H9 (cell line): ENCODE measurements at regions not wholly inside any gene's neighbourhood (a gene's known extent, or its start where the extent isn't known, plus 50 kb on each side); places are given as distances from the start of the nearest gene placed in this dataset.

Source experiments
- DNase-seq: peaks from one replicate; pipeline ENCODE4 v3.0.0-alpha.2; 2017
- H2AFZ ChIP-seq: one replicate; pipeline ENCODE4 v1.6.1; 2013; ENCODE audit warnings: mild to moderate bottlenecking, low read length, control low read depth, moderate library complexity
- H2AK5ac ChIP-seq: 2 replicates; pipeline ENCODE4 v1.6.1; 2013; ENCODE audit warnings: low read length, control low read depth, mixed read lengths; ENCODE audit not compliant: insufficient read length
- H2BK120ac ChIP-seq: one replicate; pipeline ENCODE4 v1.6.1; 2013; ENCODE audit warnings: low read depth, mild to moderate bottlenecking, low read length, control low read depth, inconsistent platforms; ENCODE audit not compliant: poor library complexity, severe bottlenecking
- H2BK12ac ChIP-seq: 2 replicates; pipeline ENCODE4 v1.6.1; 2013; ENCODE audit warnings: low read length, control low read depth, mixed read lengths, low read depth; ENCODE audit not compliant: insufficient read length
- H2BK15ac ChIP-seq: 2 replicates; pipeline ENCODE4 v1.6.1; 2013; ENCODE audit warnings: low read depth, low read length, control low read depth
- H2BK20ac ChIP-seq: one replicate; pipeline ENCODE4 v1.6.1; 2013; ENCODE audit warnings: low read depth, mild to moderate bottlenecking, low read length, control low read depth, inconsistent platforms; ENCODE audit not compliant: poor library complexity, severe bottlenecking
- H2BK5ac ChIP-seq: 2 replicates; pipeline ENCODE4 v1.6.1; 2013; ENCODE audit warnings: low read length, control low read depth, mixed read lengths; ENCODE audit not compliant: insufficient read length
- H3K14ac ChIP-seq: 2 replicates; pipeline ENCODE4 v1.6.1; 2013; ENCODE audit warnings: low read length, control low read depth; ENCODE audit not compliant: insufficient read depth
- H3K18ac ChIP-seq: 2 replicates; pipeline ENCODE4 v1.6.1; 2013; ENCODE audit warnings: low read depth, mild to moderate bottlenecking, mixed read lengths, low read length, control low read depth; ENCODE audit not compliant: insufficient read length
- H3K23ac ChIP-seq: 2 replicates; pipeline ENCODE4 v1.6.1; 2013; ENCODE audit warnings: low read length, control low read depth, mixed read lengths, low read depth; ENCODE audit not compliant: insufficient read length
- H3K23me2 ChIP-seq: 2 replicates; pipeline ENCODE4 v1.6.1; 2013; ENCODE audit warnings: low read depth, mild to moderate bottlenecking, mixed read lengths, low read length, control low read depth; ENCODE audit not compliant: insufficient read length, poor library complexity, severe bottlenecking
- H3K27ac ChIP-seq: 2 replicates; pipeline ENCODE4 v1.5.1; 2013; ENCODE audit warnings: low read length, control low read depth, mixed read lengths, low read depth; ENCODE audit not compliant: insufficient read length
- H3K27me3 ChIP-seq: 2 replicates; pipeline ENCODE4 v1.6.1; 2013; ENCODE audit warnings: low read length, control low read depth, inconsistent platforms; ENCODE audit not compliant: insufficient read depth
- H3K4ac ChIP-seq: 2 replicates; pipeline ENCODE4 v1.6.1; 2013; ENCODE audit warnings: low read depth, mild to moderate bottlenecking, control low read depth, inconsistent platforms, low read length, moderate library complexity
- H3K4me1 ChIP-seq: 2 replicates; pipeline ENCODE4 v1.6.1; 2013; ENCODE audit warnings: low read length, control low read depth, inconsistent platforms; ENCODE audit not compliant: insufficient read depth
- H3K4me2 ChIP-seq: 2 replicates; pipeline ENCODE4 v1.6.1; 2013; ENCODE audit warnings: low read length, control low read depth, mixed read lengths; ENCODE audit not compliant: insufficient read length, insufficient read depth
- H3K56ac ChIP-seq: 2 replicates; pipeline ENCODE4 v1.6.1; 2013; ENCODE audit warnings: low read depth, mild to moderate bottlenecking, mixed read lengths, low read length, control low read depth; ENCODE audit not compliant: insufficient read length
- H3K79me1 ChIP-seq: 2 replicates; pipeline ENCODE4 v1.6.1; 2013; ENCODE audit warnings: low read depth, mild to moderate bottlenecking, moderate library complexity, low read length, control low read depth, inconsistent platforms; ENCODE audit not compliant: insufficient read depth, poor library complexity, severe bottlenecking
- H3K79me2 ChIP-seq: 2 replicates; pipeline ENCODE4 v1.6.1; 2013; ENCODE audit warnings: low read length, control low read depth, inconsistent platforms; ENCODE audit not compliant: insufficient read depth
- H3K9ac ChIP-seq: 2 replicates; pipeline ENCODE4 v1.6.1; 2013; ENCODE audit warnings: low read length, control low read depth, mixed read lengths; ENCODE audit not compliant: insufficient read length; ENCODE audit errors: extremely low read depth
- H3K9me3 ChIP-seq: one replicate; pipeline ENCODE4 v1.6.1; 2013; ENCODE audit warnings: low read depth, low read length, inconsistent platforms; ENCODE audit not compliant: control insufficient read depth
- H3T11ph ChIP-seq: one replicate; pipeline ENCODE4 v1.6.1; 2013; ENCODE audit warnings: mild to moderate bottlenecking, low read length, control low read depth, inconsistent platforms
- H4K20me1 ChIP-seq: one replicate; pipeline ENCODE4 v1.6.1; 2013; ENCODE audit not compliant: control insufficient read depth, insufficient read length, insufficient read depth
- H4K5ac ChIP-seq: 2 replicates; pipeline ENCODE4 v1.6.1; 2013; ENCODE audit warnings: low read depth, mild to moderate bottlenecking, mixed read lengths, low read length, control low read depth; ENCODE audit not compliant: insufficient read length
- H4K8ac ChIP-seq: replicated peaks from 2 replicates; pipeline ENCODE4 v1.6.1; 2013; ENCODE audit warnings: low read length, control low read depth, mixed read lengths, low read depth; ENCODE audit not compliant: insufficient read length
- H4K91ac ChIP-seq: 2 replicates; pipeline ENCODE4 v1.6.1; 2013; ENCODE audit warnings: low read depth, mild to moderate bottlenecking, moderate library complexity, mixed read lengths, low read length, control low read depth; ENCODE audit not compliant: insufficient read length
- H3K27ac Mint-ChIP-seq, 3 experiments: 2 replicates in 2 of 3; 3 replicates in 1 of 3; pipeline ENCODE4 v1.8.0; 2020 to 2021; ENCODE audit warnings: mixed read lengths in 3 of 3, mild to moderate bottlenecking in 1 of 3, moderate library complexity in 1 of 3
- H3K27me3 Mint-ChIP-seq: 2 replicates; pipeline ENCODE4 v1.8.0; 2021; ENCODE audit warnings: low read depth, mild to moderate bottlenecking, moderate library complexity, mixed read lengths
- H3K36me3 Mint-ChIP-seq, 3 experiments: 2 replicates in 2 of 3; 3 replicates in 1 of 3; pipeline ENCODE4 v1.8.0; 2020 to 2021; ENCODE audit warnings: low read depth in 3 of 3, mixed read lengths in 3 of 3; ENCODE audit not compliant: insufficient read depth in 1 of 3
- H3K4me1 Mint-ChIP-seq, 2 experiments: 2 replicates each; pipeline ENCODE4 v1.8.0; 2020; ENCODE audit warnings: mixed read lengths in 2 of 2
- H3K4me3 Mint-ChIP-seq, 2 experiments: 2 replicates in 1 of 2; 3 replicates in 1 of 2; pipeline ENCODE4 v1.8.0; 2020 to 2021; ENCODE audit warnings: mild to moderate bottlenecking in 2 of 2, mixed read lengths in 2 of 2, moderate library complexity in 1 of 2
- H3K9me3 Mint-ChIP-seq, 2 experiments: 2 replicates in 1 of 2; 3 replicates in 1 of 2; pipeline ENCODE4 v1.8.0; 2020; ENCODE audit warnings: mild to moderate bottlenecking in 2 of 2, mixed read lengths in 2 of 2, moderate library complexity in 1 of 2
- CTCF ChIP-seq: fragments of 200-600 bp; sonication (generic); conservative IDR thresholded peaks from 3 replicates; pipeline ENCODE4 v1.8.0; 2021; ENCODE audit warnings: antibody characterized with exemption, mild to moderate bottlenecking
- WGBS: extraction: QIAGEN DNeasy Blood & Tissue Kit; methylation state at CpG from one replicate; pipeline ENCODE4 v1.1.7; 2013; ENCODE audit warnings: missing lambda C conversion rate, low lambda C conversion rate, mixed read lengths; ENCODE audit not compliant: insufficient read length; ENCODE audit errors: extremely low coverage; 5-methylcytosine and 5-hydroxymethylcytosine counted together

- H3K4me2 ChIP-seq: no peak overlapping the region
- no peaks in the 10 kb centered on the region for H4K20me1 ChIP-seq
- peaks cover 0 to 5% (median under 1%) of the 10 kb centered on the region in 3 experiments; a peak in 2 of 7 replicates for H3K36me3 Mint-ChIP-seq
- H3K18ac ChIP-seq: no peak overlapping the region
- no peak overlapping the region for H2BK120ac ChIP-seq
- no peak for TF ChIP-seq CTCF
- H2AFZ ChIP-seq: no peak overlapping the region
- peaks cover 14% of the 10 kb centered on the region in 2 experiments for H3K4me1 Mint-ChIP-seq
- H3K27me3 ChIP-seq: no peaks in the 10 kb centered on the region
- H3K23me2 ChIP-seq: no peaks in the 10 kb centered on the region
- no peak overlapping the region for H2BK15ac ChIP-seq
- DNase-seq: no peak
- H3K79me2 ChIP-seq: no peaks in the 10 kb centered on the region
- H3K56ac ChIP-seq: no peak overlapping the region
- no peak overlapping the region for H3K9ac ChIP-seq
- no peak overlapping the region for H4K8ac ChIP-seq
- H3K23ac ChIP-seq: no peak overlapping the region
- H3K27ac Mint-ChIP-seq: no peak overlapping the region
- H2BK5ac ChIP-seq: no peak overlapping the region
- no peak overlapping the region for H3K14ac ChIP-seq
- H2BK12ac ChIP-seq: no peak overlapping the region
- H4K91ac ChIP-seq: no peak overlapping the region
- no peaks in the 10 kb centered on the region for H3K79me1 ChIP-seq
- no peak overlapping the region for H3K4ac ChIP-seq
- H3K9me3 Mint-ChIP-seq: peaks cover 4 to 8% of the 10 kb centered on the region in 2 experiments; a peak in 4 of 5 replicates
- no peak overlapping the region for H3T11ph ChIP-seq
- H3K27ac ChIP-seq: no peak overlapping the region
- WGBS: no CpG with 5 or more reads among the region's 10 CpGs
- peaks cover 10% of the 10 kb centered on the region; the same call in 1 of the 2 replicates for H3K27me3 Mint-ChIP-seq
- peaks cover 4% of the 10 kb centered on the region; the same call in 1 of the 2 replicates for H3K4me1 ChIP-seq
- no peaks in the 10 kb centered on the region for H3K9me3 ChIP-seq
- H2BK20ac ChIP-seq: no peak overlapping the region
- no peak overlapping the region for H2AK5ac ChIP-seq
- H4K5ac ChIP-seq: no peak overlapping the region
- H3K4me3 Mint-ChIP-seq: no peak overlapping the region
These were observed 1045.3 kb downstream of the BRD1 start for GRCh38 chr22:48782326-48782725.
